ENCODE measurements at regions not wholly inside any gene's neighbourhood (a gene's known extent, or its start where the extent isn't known, plus 50 kb on each side); places are given as distances from the start of the nearest gene placed in this dataset.

GRCh38 chr5:166379517-166379916 is 1911.9 kb upstream of the WWC1 start:
- no peaks in the 10 kb centered on the region for H3K4me1 Mint-ChIP-seq (ENCODE audit: low read depth)
- ATAC-seq (no peak), DNase-seq (no peak)
- CTCF ChIA-PET = no interaction called here
- H3K36me3 Mint-ChIP-seq (ENCODE audit: low read depth) = no peaks in the 10 kb centered on the region
- POLR2A ChIA-PET = no interaction called here
- intact Hi-C loops (cut with micrococcal nuclease) = no loop called here
- no peaks in the 10 kb centered on the region for H3K27me3 Mint-ChIP-seq
- no peak overlapping the region for H3K4me3 Mint-ChIP-seq
- H3K27ac Mint-ChIP-seq = no peak overlapping the region
- TF ChIP-seq CTCF (IDR thresholded peaks at IDR 0.05) = no peak
- H3K9me3 Mint-ChIP-seq = peaks cover 12% of the 10 kb centered on the region

DNA sequence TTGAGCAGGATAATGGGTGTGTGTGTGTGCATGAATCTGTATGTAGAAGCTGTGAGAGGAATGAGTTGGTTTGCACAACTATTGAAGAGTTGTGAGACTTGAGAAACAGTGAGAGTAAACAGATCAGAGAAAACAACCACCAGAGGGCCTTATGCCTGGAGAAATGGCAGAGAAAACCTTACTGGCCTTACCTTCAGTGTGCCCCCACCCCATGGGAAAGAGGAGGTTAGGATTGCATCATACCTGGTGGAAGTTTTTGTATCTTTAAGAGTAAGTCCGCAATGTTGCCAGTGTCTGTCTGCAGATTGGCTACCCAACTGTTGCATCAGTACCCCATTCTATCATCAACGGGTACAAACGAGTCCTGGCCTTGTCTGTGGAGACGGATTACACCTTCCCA is 1909.4 kb upstream of the WWC1 start:
- TF ChIP-seq CTCF (IDR thresholded peaks at IDR 0.05) = no peak
- H3K4me3 Mint-ChIP-seq = no peak overlapping the region
- CTCF ChIA-PET = no interaction called here
- POLR2A ChIA-PET = no interaction called here
- H3K27me3 Mint-ChIP-seq = no peaks in the 10 kb centered on the region
- H3K9me3 Mint-ChIP-seq = peaks cover 12% of the 10 kb centered on the region
- no peaks in the 10 kb centered on the region for H3K36me3 Mint-ChIP-seq (ENCODE audit: low read depth)
- no peak overlapping the region for H3K27ac Mint-ChIP-seq
- H3K4me1 Mint-ChIP-seq (ENCODE audit: low read depth) = no peaks in the 10 kb centered on the region
- ATAC-seq (no peak), DNase-seq (no peak)
- intact Hi-C loops (cut with micrococcal nuclease) = no loop called here

DNA sequence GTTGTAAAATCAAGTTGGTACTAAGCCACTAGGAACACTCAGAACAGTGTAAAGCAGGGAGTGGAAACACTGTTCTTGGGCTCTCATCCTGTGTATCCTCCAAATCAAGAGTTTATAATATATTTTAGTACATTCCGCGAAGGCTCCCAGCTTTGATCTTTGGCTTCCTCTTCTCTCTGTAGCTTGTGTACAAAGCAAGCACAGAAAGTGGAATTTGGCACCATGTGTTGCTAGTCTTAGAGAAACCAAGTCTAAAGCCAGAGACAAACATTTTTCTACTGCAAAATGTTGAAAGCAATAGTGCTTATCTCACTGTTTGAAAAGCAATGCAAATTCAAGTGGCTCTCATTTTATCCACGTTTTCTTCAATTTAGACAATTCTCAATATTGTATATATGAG is 1893.3 kb upstream of the WWC1 start:
- Mint-ChIP-seq H3K4me3 (no peak overlapping the region), H3K27ac (no peak overlapping the region), H3K36me3 (ENCODE audit: low read depth) (no peaks in the 10 kb centered on the region), H3K4me1 (ENCODE audit: low read depth) (no peaks in the 10 kb centered on the region), H3K9me3 (peaks cover 16% of the 10 kb centered on the region), H3K27me3 (no peaks in the 10 kb centered on the region)
- no peak for TF ChIP-seq CTCF (IDR thresholded peaks at IDR 0.05)
- intact Hi-C loops (cut with micrococcal nuclease) = no loop called here
- POLR2A ChIA-PET = no interaction called here
- CTCF ChIA-PET = no interaction called here
- DNase-seq (no peak), ATAC-seq (no peak)

DNA sequence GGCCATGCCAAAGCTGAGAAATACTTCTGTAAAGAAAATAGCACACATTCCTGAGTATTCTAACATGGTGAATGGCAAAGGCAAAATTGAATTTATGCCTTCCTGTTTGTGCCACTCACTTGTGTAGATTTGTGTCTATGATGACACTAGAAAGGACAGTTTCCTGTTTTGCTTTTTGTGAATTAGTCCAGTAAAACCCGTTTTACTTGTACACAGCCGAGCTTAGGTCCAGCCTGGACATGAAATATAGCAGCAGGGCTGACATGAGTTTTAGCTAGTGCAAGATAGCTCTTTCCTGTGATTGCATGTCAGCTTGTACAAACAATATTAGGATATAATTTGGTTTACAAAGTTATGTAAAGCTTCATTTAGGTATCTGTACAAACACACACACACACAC is 1891.7 kb upstream of the WWC1 start:
- H3K27me3 Mint-ChIP-seq = no peaks in the 10 kb centered on the region
- no peak overlapping the region for H3K4me3 Mint-ChIP-seq
- intact Hi-C loops (cut with micrococcal nuclease) = no loop called here
- peaks cover 11% of the 10 kb centered on the region for H3K9me3 Mint-ChIP-seq
- DNase-seq (no peak), ATAC-seq (no peak)
- TF ChIP-seq CTCF (IDR thresholded peaks at IDR 0.05) = no peak
- no peaks in the 10 kb centered on the region for H3K4me1 Mint-ChIP-seq (ENCODE audit: low read depth)
- CTCF ChIA-PET = no interaction called here
- no peaks in the 10 kb centered on the region for H3K36me3 Mint-ChIP-seq (ENCODE audit: low read depth)
- POLR2A ChIA-PET = no interaction called here
- no peak overlapping the region for H3K27ac Mint-ChIP-seq

DNA sequence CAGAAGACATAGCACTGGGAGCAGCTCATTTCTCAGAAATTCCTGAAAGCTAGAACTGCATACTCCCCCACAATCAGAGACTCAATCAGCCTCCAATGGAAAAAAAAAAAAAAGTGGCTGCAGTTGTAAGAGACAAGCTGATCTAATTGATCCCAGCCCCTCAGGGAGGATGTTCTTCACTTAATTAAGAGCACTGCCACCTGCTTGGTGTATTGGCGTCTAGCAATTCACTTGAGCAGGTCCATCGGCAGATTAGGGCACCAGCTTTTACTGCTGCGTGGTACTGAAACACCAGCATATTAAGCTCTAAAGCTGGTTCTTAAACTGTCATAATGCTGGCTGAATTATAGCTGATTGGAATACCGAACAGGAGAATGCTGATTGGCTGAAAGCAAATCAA is 1890.1 kb upstream of the WWC1 start:
- DNase-seq (no peak), ATAC-seq (no peak)
- POLR2A ChIA-PET = no interaction called here
- H3K36me3 Mint-ChIP-seq (ENCODE audit: low read depth) = no peaks in the 10 kb centered on the region
- CTCF ChIA-PET = no interaction called here
- no peaks in the 10 kb centered on the region for H3K27me3 Mint-ChIP-seq
- TF ChIP-seq CTCF (IDR thresholded peaks at IDR 0.05) = no peak
- no peak overlapping the region for H3K4me3 Mint-ChIP-seq
- H3K9me3 Mint-ChIP-seq = peaks cover 5% of the 10 kb centered on the region
- intact Hi-C loops (cut with micrococcal nuclease) = no loop called here
- H3K4me1 Mint-ChIP-seq (ENCODE audit: low read depth) = no peaks in the 10 kb centered on the region
- no peak overlapping the region for H3K27ac Mint-ChIP-seq

Measured in activated CD8-positive, alpha-beta T cell treated with anti-CD3 and anti-CD28 coated beads for 36 hours (primary cell).